LHCN-M2 (cell line): ENCODE measurements at regions not wholly inside any gene's neighbourhood (a gene's known extent, or its start where the extent isn't known, plus 50 kb on each side); places are given as distances from the start of the nearest gene placed in this dataset.
"Not testable (repeated sequence)": the region's sequence is repeated elsewhere in the genome, so short reads cannot be mapped to it uniquely, and the experiment has no call there.

Experiments used
- DNase-seq: peaks from one replicate; pipeline ENCODE4 v3.0.0-alpha.2; 2012; ENCODE audit warnings: low read depth

- DNase-seq, result not testable (repeated sequence)
Observed at GRCh38 chrX:126641076-126641475, 88.5 kb upstream of the DCAF12L1 start.

GRCh38 chrX:126655061-126655460, 102.4 kb upstream of the DCAF12L1 start:
- no peak for DNase-seq

- peak; percentile 1 for DNase-seq
Observed at GRCh38 chrX:126658447-126658846, 105.8 kb upstream of the DCAF12L1 start.

GRCh38 chrX:126670258-126670657, 117.6 kb upstream of the DCAF12L1 start:
- no peak for DNase-seq

- DNase-seq, result not testable (repeated sequence)
Observed at GRCh38 chrX:126673366-126673765, 120.8 kb upstream of the DCAF12L1 start.

GRCh38 chrX:126673816-126674491, 121.3 kb upstream of the DCAF12L1 start:
- not testable (repeated sequence) for DNase-seq

- DNase-seq, result no peak
Observed at GRCh38 chrX:126695375-126695896, 124.1 kb upstream of the PRR32 start.

- no peak for DNase-seq
Observed at GRCh38 chrX:126697091-126697490, 122.4 kb upstream of the PRR32 start.

GRCh38 chrX:126701380-126701779, 118.1 kb upstream of the PRR32 start:
- no peak for DNase-seq

GRCh38 chrX:126718440-126718839, 101.1 kb upstream of the PRR32 start:
- no peak for DNase-seq

GRCh38 chrX:126719208-126719607, 100.3 kb upstream of the PRR32 start:
- no peak for DNase-seq

GRCh38 chrX:126723881-126724280, 95.6 kb upstream of the PRR32 start:
- DNase-seq, result no peak

- no peak for DNase-seq
Observed at GRCh38 chrX:126733874-126734273, 85.7 kb upstream of the PRR32 start.
